ENCODE measurements at regions not wholly inside any gene's neighbourhood (a gene's known extent, or its start where the extent isn't known, plus 50 kb on each side); places are given as distances from the start of the nearest gene placed in this dataset.

GRCh38 chr2:129058981-129059380, 740.3 kb upstream of the HS6ST1 start:
- Mint-ChIP-seq H3K27ac (no peak overlapping the region), H3K27me3 (peaks cover 5% of the 10 kb centered on the region), H3K4me3 (no peak overlapping the region), H3K9me3 (peaks cover 0 to 3% (median 0%) of the 10 kb centered on the region in 7 donors), H3K4me1 (no peaks in the 10 kb centered on the region), H3K36me3 (no peaks in the 10 kb centered on the region)
- Histone ChIP-seq H3K36me3 (ENCODE audit: control insufficient read depth, insufficient read depth, low read length) (no peaks in the 10 kb centered on the region), H3K4me3 (ENCODE audit: low read depth, low read length) (no peak overlapping the region), H3K9me3 (ENCODE audit: control insufficient read depth in 2 of 2, low read length in 2 of 2) (no peaks in the 10 kb centered on the region), H3K27ac (ENCODE audit: insufficient read depth, low read length, poor library complexity, severe bottlenecking) (no peak overlapping the region), H3K27me3 (ENCODE audit: control insufficient read depth, insufficient read depth, low read length) (no peaks in the 10 kb centered on the region), H3K4me1 (ENCODE audit: control insufficient read depth, insufficient read depth, low read length, poor library complexity, severe bottlenecking) (no peaks in the 10 kb centered on the region)
- ATAC-seq (ENCODE audit: low read depth in 2 of 2) (no peak), DNase-seq (no peak)

- no peaks in the 10 kb centered on the region for H3K4me1 Mint-ChIP-seq
- H3K9me3 Mint-ChIP-seq, result peaks cover 0 to 3% (median 0%) of the 10 kb centered on the region in 7 donors
- no peaks in the 10 kb centered on the region for H3K27me3 ChIP-seq (ENCODE audit: control insufficient read depth, insufficient read depth, low read length)
- ATAC-seq (ENCODE audit: low read depth in 2 of 2) (no peak), DNase-seq (no peak)
- no peaks in the 10 kb centered on the region for H3K9me3 ChIP-seq (ENCODE audit: control insufficient read depth in 2 of 2, low read length in 2 of 2)
- no peak overlapping the region for H3K4me3 Mint-ChIP-seq
- H3K4me3 ChIP-seq (ENCODE audit: low read depth, low read length), result no peak overlapping the region
- no peaks in the 10 kb centered on the region for H3K36me3 ChIP-seq (ENCODE audit: control insufficient read depth, insufficient read depth, low read length)
- no peak overlapping the region for H3K27ac ChIP-seq (ENCODE audit: insufficient read depth, low read length, poor library complexity, severe bottlenecking)
- no peaks in the 10 kb centered on the region for H3K36me3 Mint-ChIP-seq
- H3K4me1 ChIP-seq (ENCODE audit: control insufficient read depth, insufficient read depth, low read length, poor library complexity, severe bottlenecking), result no peaks in the 10 kb centered on the region
- H3K27me3 Mint-ChIP-seq, result peaks cover 5% of the 10 kb centered on the region
- no peak overlapping the region for H3K27ac Mint-ChIP-seq
Observed at GRCh38 chr2:129059476-129059875, 740.8 kb upstream of the HS6ST1 start.

- ATAC-seq (ENCODE audit: low read depth in 2 of 2), result no peak
- H3K27me3 Mint-ChIP-seq, result no peaks in the 10 kb centered on the region
- H3K27me3 ChIP-seq (ENCODE audit: control insufficient read depth, insufficient read depth, low read length), result no peaks in the 10 kb centered on the region
Observed at GRCh38 chr2:129061069-129061768, 742.6 kb upstream of the HS6ST1 start.

GRCh38 chr2:129061769-129062121, 743.1 kb upstream of the HS6ST1 start:
- DNase-seq (no peak), ATAC-seq (ENCODE audit: low read depth in 2 of 2) (no peak)
- no peaks in the 10 kb centered on the region for H3K36me3 Mint-ChIP-seq
- H3K4me3 Mint-ChIP-seq, result no peak overlapping the region
- no peaks in the 10 kb centered on the region for H3K9me3 ChIP-seq (ENCODE audit: control insufficient read depth in 2 of 2, low read length in 2 of 2)
- H3K4me1 ChIP-seq (ENCODE audit: control insufficient read depth, insufficient read depth, low read length, poor library complexity, severe bottlenecking), result no peaks in the 10 kb centered on the region
- H3K27ac Mint-ChIP-seq, result no peak overlapping the region
- H3K4me1 Mint-ChIP-seq, result no peaks in the 10 kb centered on the region
- H3K27ac ChIP-seq (ENCODE audit: insufficient read depth, low read length, poor library complexity, severe bottlenecking), result no peak overlapping the region
- peaks cover 0 to 3% (median 0%) of the 10 kb centered on the region in 7 donors for H3K9me3 Mint-ChIP-seq
- H3K27me3 Mint-ChIP-seq, result no peaks in the 10 kb centered on the region
- H3K4me3 ChIP-seq (ENCODE audit: low read depth, low read length), result no peak overlapping the region
- H3K27me3 ChIP-seq (ENCODE audit: control insufficient read depth, insufficient read depth, low read length), result no peaks in the 10 kb centered on the region
- no peaks in the 10 kb centered on the region for H3K36me3 ChIP-seq (ENCODE audit: control insufficient read depth, insufficient read depth, low read length)

More at GRCh38 chr2:129061069-129061768, 742.6 kb upstream of the HS6ST1 start:
- H3K9me3 ChIP-seq (ENCODE audit: control insufficient read depth in 2 of 2, low read length in 2 of 2), result no peaks in the 10 kb centered on the region
- H3K27ac ChIP-seq (ENCODE audit: insufficient read depth, low read length, poor library complexity, severe bottlenecking), result no peak overlapping the region
- no peaks in the 10 kb centered on the region for H3K4me1 ChIP-seq (ENCODE audit: control insufficient read depth, insufficient read depth, low read length, poor library complexity, severe bottlenecking)
- no peak overlapping the region for H3K4me3 Mint-ChIP-seq
- no peaks in the 10 kb centered on the region for H3K36me3 ChIP-seq (ENCODE audit: control insufficient read depth, insufficient read depth, low read length)
- no peak overlapping the region for H3K27ac Mint-ChIP-seq
- no peak overlapping the region for H3K4me3 ChIP-seq (ENCODE audit: low read depth, low read length)
- DNase-seq, result no peak
- peaks cover 0 to 3% (median 0%) of the 10 kb centered on the region in 7 donors for H3K9me3 Mint-ChIP-seq
- no peaks in the 10 kb centered on the region for H3K4me1 Mint-ChIP-seq
- H3K36me3 Mint-ChIP-seq, result no peaks in the 10 kb centered on the region

- no peak overlapping the region for H3K4me3 Mint-ChIP-seq
- H3K36me3 Mint-ChIP-seq, result no peaks in the 10 kb centered on the region
- H3K36me3 ChIP-seq (ENCODE audit: control insufficient read depth, insufficient read depth, low read length), result no peaks in the 10 kb centered on the region
- no peak overlapping the region for H3K4me3 ChIP-seq (ENCODE audit: low read depth, low read length)
- H3K9me3 Mint-ChIP-seq, result peaks cover 0 to 3% (median 0%) of the 10 kb centered on the region in 7 donors
- DNase-seq (no peak), ATAC-seq (ENCODE audit: low read depth in 2 of 2) (no peak)
- H3K9me3 ChIP-seq (ENCODE audit: control insufficient read depth in 2 of 2, low read length in 2 of 2), result no peaks in the 10 kb centered on the region
- no peaks in the 10 kb centered on the region for H3K4me1 ChIP-seq (ENCODE audit: control insufficient read depth, insufficient read depth, low read length, poor library complexity, severe bottlenecking)
- no peaks in the 10 kb centered on the region for H3K27me3 ChIP-seq (ENCODE audit: control insufficient read depth, insufficient read depth, low read length)
- no peaks in the 10 kb centered on the region for H3K4me1 Mint-ChIP-seq
- H3K27ac Mint-ChIP-seq, result no peak overlapping the region
- no peaks in the 10 kb centered on the region for H3K27me3 Mint-ChIP-seq
- H3K27ac ChIP-seq (ENCODE audit: insufficient read depth, low read length, poor library complexity, severe bottlenecking), result no peak overlapping the region
Observed at GRCh38 chr2:129062146-129062912, 743.7 kb upstream of the HS6ST1 start.

GRCh38 chr2:129067070-129067469, 748.4 kb upstream of the HS6ST1 start:
- Mint-ChIP-seq H3K4me1 (no peaks in the 10 kb centered on the region), H3K27me3 (no peaks in the 10 kb centered on the region), H3K9me3 (peaks cover 0 to 2% (median 0%) of the 10 kb centered on the region in 7 donors), H3K36me3 (no peaks in the 10 kb centered on the region), H3K27ac (no peak overlapping the region), H3K4me3 (no peak overlapping the region)
- Histone ChIP-seq H3K27me3 (ENCODE audit: control insufficient read depth, insufficient read depth, low read length) (no peaks in the 10 kb centered on the region), H3K4me1 (ENCODE audit: control insufficient read depth, insufficient read depth, low read length, poor library complexity, severe bottlenecking) (no peaks in the 10 kb centered on the region), H3K9me3 (ENCODE audit: control insufficient read depth in 2 of 2, low read length in 2 of 2) (no peaks in the 10 kb centered on the region), H3K27ac (ENCODE audit: insufficient read depth, low read length, poor library complexity, severe bottlenecking) (no peak overlapping the region), H3K36me3 (ENCODE audit: control insufficient read depth, insufficient read depth, low read length) (no peaks in the 10 kb centered on the region), H3K4me3 (ENCODE audit: low read depth, low read length) (no peak overlapping the region)
- ATAC-seq (ENCODE audit: low read depth in 2 of 2) (no peak), DNase-seq (no peak)

GRCh38 chr2:129067953-129068352, 749.3 kb upstream of the HS6ST1 start:
- no peaks in the 10 kb centered on the region for H3K27me3 ChIP-seq (ENCODE audit: control insufficient read depth, insufficient read depth, low read length)

GRCh38 chr2:129068543-129068942, 749.9 kb upstream of the HS6ST1 start:
- Histone ChIP-seq H3K36me3 (ENCODE audit: control insufficient read depth, insufficient read depth, low read length) (no peaks in the 10 kb centered on the region), H3K9me3 (ENCODE audit: control insufficient read depth in 2 of 2, low read length in 2 of 2) (no peaks in the 10 kb centered on the region), H3K27me3 (ENCODE audit: control insufficient read depth, insufficient read depth, low read length) (no peaks in the 10 kb centered on the region), H3K4me1 (ENCODE audit: control insufficient read depth, insufficient read depth, low read length, poor library complexity, severe bottlenecking) (no peaks in the 10 kb centered on the region), H3K27ac (ENCODE audit: insufficient read depth, low read length, poor library complexity, severe bottlenecking) (no peak overlapping the region), H3K4me3 (ENCODE audit: low read depth, low read length) (no peak overlapping the region)
- no peaks in the 10 kb centered on the region for H3K36me3 Mint-ChIP-seq
- peaks cover 0 to 2% (median 0%) of the 10 kb centered on the region in 7 donors for H3K9me3 Mint-ChIP-seq
- no peak overlapping the region for H3K4me3 Mint-ChIP-seq
- H3K27me3 Mint-ChIP-seq, result no peaks in the 10 kb centered on the region
- H3K4me1 Mint-ChIP-seq, result no peaks in the 10 kb centered on the region
- DNase-seq, result no peak
- ATAC-seq (ENCODE audit: low read depth in 2 of 2), result no peak
- H3K27ac Mint-ChIP-seq, result no peak overlapping the region

More at GRCh38 chr2:129067953-129068352, 749.3 kb upstream of the HS6ST1 start:
- DNase-seq, result no peak
- Histone ChIP-seq H3K36me3 (ENCODE audit: control insufficient read depth, insufficient read depth, low read length) (no peaks in the 10 kb centered on the region), H3K9me3 (ENCODE audit: control insufficient read depth in 2 of 2, low read length in 2 of 2) (no peaks in the 10 kb centered on the region), H3K27ac (ENCODE audit: insufficient read depth, low read length, poor library complexity, severe bottlenecking) (no peak overlapping the region), H3K4me1 (ENCODE audit: control insufficient read depth, insufficient read depth, low read length, poor library complexity, severe bottlenecking) (no peaks in the 10 kb centered on the region), H3K4me3 (ENCODE audit: low read depth, low read length) (no peak overlapping the region)
- Mint-ChIP-seq H3K9me3 (peaks cover 0 to 2% (median 0%) of the 10 kb centered on the region in 7 donors), H3K27ac (no peak overlapping the region), H3K36me3 (no peaks in the 10 kb centered on the region), H3K27me3 (no peaks in the 10 kb centered on the region), H3K4me3 (no peak overlapping the region), H3K4me1 (no peaks in the 10 kb centered on the region)
- no peak for ATAC-seq (ENCODE audit: low read depth in 2 of 2)

All from CD4-positive, CD25-positive, alpha-beta regulatory T cell (primary cell).